Activated CD4-positive, CD25-positive, alpha-beta regulatory T cell treated with anti-CD3 and anti-CD28 coated beads, Interleukin-2, amount 50 U/mL, for 24 hours (primary cell): ENCODE measurements at regions not wholly inside any gene's neighbourhood (a gene's known extent, or its start where the extent isn't known, plus 50 kb on each side); places are given as distances from the start of the nearest gene placed in this dataset.
"Not testable (repeated sequence)": the region's sequence is repeated elsewhere in the genome, so short reads cannot be mapped to it uniquely, and the experiment has no call there.

ENCODE experiments used
- ATAC-seq, 2 donors: fragments of 150-1000 bp; cut with Tn5 transposase; one replicate each; pipeline ENCODE4 v1.10.0; 2021; ENCODE audit warnings: mild to moderate bottlenecking in 1 of 2, moderate library complexity in 1 of 2

- ATAC-seq = no peak
Measured at GRCh38 chr3:159482241-159482993, 506.2 kb upstream of the IL12A start.

- no peak for ATAC-seq
Measured at GRCh38 chr3:159482994-159483367, 505.7 kb upstream of the IL12A start.

- ATAC-seq = no peak
Measured at GRCh38 chr3:159486580-159486979, 502.1 kb upstream of the IL12A start.

- ATAC-seq = no peak
Measured at GRCh38 chr3:159487304-159487703, 501.3 kb upstream of the IL12A start.

GRCh38 chr3:159488602-159489001 lies 500.0 kb upstream of the IL12A start:
- ATAC-seq = no peak

GRCh38 chr3:159497361-159497760 lies 491.3 kb upstream of the IL12A start:
- no peak for ATAC-seq

GRCh38 chr3:159499031-159499793 lies 489.4 kb upstream of the IL12A start:
- no peak for ATAC-seq

- no peak for ATAC-seq
Measured at GRCh38 chr3:159501029-159501428, 487.6 kb upstream of the IL12A start.

GRCh38 chr3:159502986-159503385 lies 485.6 kb upstream of the IL12A start:
- no peak for ATAC-seq

GRCh38 chr3:159510988-159511387 lies 477.6 kb upstream of the IL12A start:
- not testable (repeated sequence) for ATAC-seq

GRCh38 chr3:159513444-159513843 lies 475.2 kb upstream of the IL12A start:
- no peak for ATAC-seq

- no peak for ATAC-seq
Measured at GRCh38 chr3:159513867-159514380, 474.7 kb upstream of the IL12A start.

- no peak for ATAC-seq
Measured at GRCh38 chr3:159517105-159517504, 471.5 kb upstream of the IL12A start.

GRCh38 chr3:159520638-159521037 lies 468.0 kb upstream of the IL12A start:
- ATAC-seq = no peak

- no peak for ATAC-seq
Measured at GRCh38 chr3:159522276-159522675, 466.4 kb upstream of the IL12A start.

GRCh38 chr3:159528251-159528895 lies 460.3 kb upstream of the IL12A start:
- no peak for ATAC-seq

GRCh38 chr3:159532577-159532976 lies 456.1 kb upstream of the IL12A start:
- ATAC-seq = no peak

GRCh38 chr3:159534496-159534895 lies 454.1 kb upstream of the IL12A start:
- ATAC-seq = no peak

- ATAC-seq = no peak
Measured at GRCh38 chr3:159536876-159537275, 451.8 kb upstream of the IL12A start.

- ATAC-seq = no peak
Measured at GRCh38 chr3:159538507-159538906, 450.1 kb upstream of the IL12A start.

- no peak for ATAC-seq
Measured at GRCh38 chr3:159540882-159541495, 447.6 kb upstream of the IL12A start.

- no peak for ATAC-seq
Measured at GRCh38 chr3:159548675-159549335, 439.8 kb upstream of the IL12A start.

GRCh38 chr3:159555205-159555604 lies 433.4 kb upstream of the IL12A start:
- no peak for ATAC-seq
